Liver (tissue), 3 donors: ENCODE measurements at regions not wholly inside any gene's neighbourhood (a gene's known extent, or its start where the extent isn't known, plus 50 kb on each side); places are given as distances from the start of the nearest gene placed in this dataset.

Source experiments
- ATF3 ChIP-seq: IDR thresholded peaks from 2 replicates; pipeline ENCODE4 v1.6.1; 2016; ENCODE audit warnings: antibody characterized with exemption
- CTCF ChIP-seq: fragments of 150-350 bp; IDR thresholded peaks from 2 replicates; pipeline ENCODE4 v1.5.1; 2017; ENCODE audit warnings: improper control_type of control experiment, low read depth, low read length; ENCODE audit not compliant: missing input control
- FOXA2 ChIP-seq: IDR thresholded peaks from 2 replicates; pipeline ENCODE4 v1.6.1; 2016; ENCODE audit warnings: antibody characterized with exemption
- GABPA ChIP-seq, 2 donors: IDR thresholded peaks in 1 of 2; conservative IDR thresholded peaks in 1 of 2; 2 replicates each; pipeline ENCODE4 v1.6.1; 2016; ENCODE audit warnings: antibody characterized with exemption in 2 of 2, mild to moderate bottlenecking in 1 of 2, moderate library complexity in 1 of 2
- SP1 ChIP-seq: IDR thresholded peaks from 2 replicates; pipeline ENCODE4 v1.6.1; 2018; ENCODE audit warnings: antibody characterized with exemption, mild to moderate bottlenecking
- TAF1 ChIP-seq: conservative IDR thresholded peaks from 2 replicates; pipeline ENCODE4 v1.6.1; 2016; ENCODE audit warnings: antibody characterized with exemption, mild to moderate bottlenecking
- donor health status: healthy.
- donor health status: healthy.

GRCh38 chr5:110169461-110169860 is 479.7 kb downstream of the MAN2A1 start:
- no peak for TF ChIP-seq CTCF
- no peak for TF ChIP-seq FOXA2
- TF ChIP-seq ATF3: no peak
- TF ChIP-seq GABPA (IDR thresholded peaks at IDR 0.05 in 1 of 2, conservative IDR thresholded peaks at IDR 0.05 in 1 of 2): no peak
- no peak for TF ChIP-seq TAF1
- TF ChIP-seq SP1: no peak
